ENCODE measurements at regions not wholly inside any gene's neighbourhood (a gene's known extent, or its start where the extent isn't known, plus 50 kb on each side); places are given as distances from the start of the nearest gene placed in this dataset.

GRCh38 chr9:12494411-12494810 lies 198.8 kb upstream of the TYRP1 start:
- Histone ChIP-seq H3K4me3 (no peak overlapping the region), H3K27ac (no peak overlapping the region)
- TF ChIP-seq, protein P1, sequence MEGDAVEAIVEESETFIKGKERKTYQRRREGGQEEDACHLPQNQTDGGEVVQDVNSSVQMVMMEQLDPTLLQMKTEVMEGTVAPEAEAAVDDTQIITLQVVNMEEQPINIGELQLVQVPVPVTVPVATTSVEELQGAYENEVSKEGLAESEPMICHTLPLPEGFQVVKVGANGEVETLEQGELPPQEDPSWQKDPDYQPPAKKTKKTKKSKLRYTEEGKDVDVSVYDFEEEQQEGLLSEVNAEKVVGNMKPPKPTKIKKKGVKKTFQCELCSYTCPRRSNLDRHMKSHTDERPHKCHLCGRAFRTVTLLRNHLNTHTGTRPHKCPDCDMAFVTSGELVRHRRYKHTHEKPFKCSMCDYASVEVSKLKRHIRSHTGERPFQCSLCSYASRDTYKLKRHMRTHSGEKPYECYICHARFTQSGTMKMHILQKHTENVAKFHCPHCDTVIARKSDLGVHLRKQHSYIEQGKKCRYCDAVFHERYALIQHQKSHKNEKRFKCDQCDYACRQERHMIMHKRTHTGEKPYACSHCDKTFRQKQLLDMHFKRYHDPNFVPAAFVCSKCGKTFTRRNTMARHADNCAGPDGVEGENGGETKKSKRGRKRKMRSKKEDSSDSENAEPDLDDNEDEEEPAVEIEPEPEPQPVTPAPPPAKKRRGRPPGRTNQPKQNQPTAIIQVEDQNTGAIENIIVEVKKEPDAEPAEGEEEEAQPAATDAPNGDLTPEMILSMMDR (IDR thresholded peaks at IDR 0.05): no peak
- no peak for DNase-seq (ENCODE audit: low spot score)

DNA sequence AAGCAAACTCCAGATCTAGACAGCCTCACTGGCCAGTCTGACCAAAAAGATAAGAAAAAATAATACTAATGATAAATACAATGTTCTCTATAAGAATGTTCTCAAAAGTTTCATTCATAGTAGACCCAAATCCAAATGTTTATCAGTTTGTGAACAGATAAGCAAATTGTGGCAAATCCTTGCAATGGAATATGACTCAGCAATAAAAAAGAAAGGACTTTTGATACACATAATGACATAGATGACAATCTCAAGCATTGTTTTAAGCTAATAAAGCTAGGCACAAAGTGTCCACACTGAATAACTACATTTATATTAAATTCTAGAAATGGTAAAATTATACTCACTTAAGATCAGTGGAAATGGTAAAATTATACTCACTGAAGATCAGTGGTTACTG lies 195.4 kb upstream of the TYRP1 start:
- TF ChIP-seq, protein P1 (IDR thresholded peaks at IDR 0.05): no peak
- Histone ChIP-seq H3K27ac (no peak overlapping the region), H3K4me3 (no peak overlapping the region)
- DNase-seq (ENCODE audit: low spot score): no peak

DNA sequence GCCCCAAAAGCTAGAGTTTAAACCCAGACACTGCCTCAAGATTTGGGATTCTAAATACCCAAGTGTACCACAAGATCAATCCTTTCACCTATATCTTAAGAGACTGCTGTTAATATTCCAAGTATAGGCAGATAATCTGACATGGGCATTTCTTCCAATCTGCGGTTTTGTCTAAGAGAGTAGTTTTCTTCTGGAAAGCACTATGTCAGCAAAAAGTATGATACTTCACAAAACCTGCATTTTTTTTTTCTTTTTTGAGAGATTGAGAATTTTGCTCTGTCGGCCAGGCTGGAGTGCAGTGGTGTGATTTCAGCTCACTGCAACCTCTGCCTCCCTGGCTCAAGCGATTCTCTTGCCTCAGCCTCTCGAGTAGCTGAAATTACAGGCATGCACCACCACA lies 190.7 kb upstream of the TYRP1 start:
- Histone ChIP-seq H3K27ac (no peak overlapping the region), H3K4me3 (no peak overlapping the region)
- TF ChIP-seq, protein P1 (IDR thresholded peaks at IDR 0.05): no peak
- no peak for DNase-seq (ENCODE audit: low spot score)

- TF ChIP-seq, protein P1 (IDR thresholded peaks at IDR 0.05): no peak
- no peak for DNase-seq (ENCODE audit: low spot score)
- H3K27ac ChIP-seq: no peak overlapping the region
- H3K4me3 ChIP-seq: no peak overlapping the region
These were observed 189.5 kb upstream of the TYRP1 start for GRCh38 chr9:12503606-12504122.

DNA sequence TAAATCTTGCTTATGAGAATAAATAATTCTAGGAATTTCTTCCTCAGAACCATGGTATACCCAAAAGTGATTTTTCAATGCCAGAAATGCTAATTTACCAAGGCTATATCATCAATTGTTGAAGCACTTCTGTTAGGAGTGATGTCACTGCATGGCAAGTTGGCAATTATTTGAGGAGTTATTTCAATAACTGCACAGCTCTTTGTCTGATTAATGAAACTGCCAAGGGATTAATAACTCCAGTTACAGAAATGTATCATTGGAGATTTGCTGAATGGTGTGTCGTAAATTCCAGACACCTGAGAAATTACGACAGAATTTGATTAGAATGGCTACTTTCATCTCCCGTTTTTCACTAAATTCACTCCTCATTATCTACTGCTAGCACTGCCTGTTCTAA lies 182.6 kb upstream of the TYRP1 start:
- H3K27ac ChIP-seq: no peak overlapping the region
- TF ChIP-seq, protein P1 (IDR thresholded peaks at IDR 0.05): no peak
- DNase-seq (ENCODE audit: low spot score): no peak

GRCh38 chr9:12511726-12512125 lies 181.5 kb upstream of the TYRP1 start:
- no peak overlapping the region for H3K4me3 ChIP-seq
- H3K27ac ChIP-seq: no peak overlapping the region
- TF ChIP-seq, protein P1 (IDR thresholded peaks at IDR 0.05): no peak
- DNase-seq (ENCODE audit: low spot score): no peak

More for the DNA sequence above, 182.6 kb upstream of the TYRP1 start:
- no peak overlapping the region for H3K4me3 ChIP-seq

DNA sequence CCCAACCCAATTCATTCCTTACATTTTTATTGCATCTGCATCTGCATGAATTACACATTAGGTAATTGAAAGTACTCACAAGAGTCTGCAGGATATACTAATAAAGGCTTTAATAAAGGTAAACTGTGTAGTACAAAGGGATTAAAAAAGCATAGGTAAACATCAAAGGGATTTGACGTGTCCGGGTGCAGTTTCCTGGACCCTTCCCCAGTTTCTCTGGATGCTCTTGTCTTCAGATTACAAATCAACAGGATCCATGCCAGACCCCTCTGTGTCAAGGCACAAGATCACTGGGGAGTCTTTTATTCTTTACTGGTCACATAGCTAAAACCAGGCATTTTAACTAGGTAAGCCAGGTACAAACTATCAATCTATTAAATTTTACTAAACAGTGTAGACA lies 177.2 kb upstream of the TYRP1 start:
- no peak overlapping the region for H3K4me3 ChIP-seq
- DNase-seq (ENCODE audit: low spot score): no peak
- no peak overlapping the region for H3K27ac ChIP-seq
- TF ChIP-seq, protein P1 (IDR thresholded peaks at IDR 0.05): no peak

All from coronary artery (tissue), 2 donors.